SJCRH30 (cell line): ENCODE measurements at regions not wholly inside any gene's neighbourhood (a gene's known extent, or its start where the extent isn't known, plus 50 kb on each side); places are given as distances from the start of the nearest gene placed in this dataset.

Experiments used
- DNase-seq, 2 experiments: peaks; one replicate each; pipeline ENCODE4 v3.0.0-alpha.2; 2015 to 2020
- H3K27ac ChIP-seq: fragments of 250-450 bp; sonication (Bioruptor Pico); 2 replicates; pipeline ENCODE4 v1.5.1; 2020; ENCODE audit warnings: mild to moderate bottlenecking, moderate library complexity
- H3K27me3 ChIP-seq: fragments of 250-450 bp; sonication (Bioruptor Pico); 2 replicates; pipeline ENCODE4 v1.5.1; 2020; ENCODE audit warnings: mild to moderate bottlenecking, moderate library complexity
- H3K36me3 ChIP-seq: fragments of 250-450 bp; sonication (Bioruptor Pico); 2 replicates; pipeline ENCODE4 v1.5.1; 2020; ENCODE audit warnings: mild to moderate bottlenecking, moderate library complexity
- H3K4me1 ChIP-seq: fragments of 250-450 bp; sonication (Bioruptor Pico); 2 replicates; pipeline ENCODE4 v1.5.1; 2020; ENCODE audit warnings: mild to moderate bottlenecking, moderate library complexity
- H3K4me3 ChIP-seq: fragments of 250-450 bp; sonication (Bioruptor Pico); 2 replicates; pipeline ENCODE4 v1.5.1; 2020; ENCODE audit warnings: mild to moderate bottlenecking, moderate library complexity
- H3K9me3 ChIP-seq: fragments of 250-450 bp; sonication (Bioruptor Pico); replicated peaks from 2 replicates; pipeline ENCODE4 v1.5.1; 2020; ENCODE audit warnings: mild to moderate bottlenecking, moderate library complexity

- DNase-seq = no peak
- no peaks in the 10 kb centered on the region for H3K27me3 ChIP-seq
- peaks cover 22% of the 10 kb centered on the region; the same call in 1 of the 2 replicates for H3K4me1 ChIP-seq
- H3K27ac ChIP-seq = no peak overlapping the region
- no peaks in the 10 kb centered on the region for H3K36me3 ChIP-seq
- no peak overlapping the region for H3K4me3 ChIP-seq
- H3K9me3 ChIP-seq = no peaks in the 10 kb centered on the region
These were observed 65.4 kb upstream of the CALM2 start for GRCh38 chr2:47241715-47242114.

- Histone ChIP-seq H3K9me3 (no peaks in the 10 kb centered on the region), H3K36me3 (no peaks in the 10 kb centered on the region), H3K27ac (no peak overlapping the region), H3K27me3 (no peaks in the 10 kb centered on the region), H3K4me1 (peaks cover 22% of the 10 kb centered on the region; the same call in 1 of the 2 replicates), H3K4me3 (no peak overlapping the region)
- DNase-seq = peak in 1 of 2 experiments; percentile 49
These were observed 63.0 kb upstream of the CALM2 start for GRCh38 chr2:47239119-47239969.

- no peaks in the 10 kb centered on the region for H3K36me3 ChIP-seq
- H3K27me3 ChIP-seq = no peaks in the 10 kb centered on the region
- DNase-seq = no peak
- no peaks in the 10 kb centered on the region for H3K9me3 ChIP-seq
- H3K4me1 ChIP-seq = peaks cover 23% of the 10 kb centered on the region; the same call in 1 of the 2 replicates
- H3K27ac ChIP-seq = no peak overlapping the region
- H3K4me3 ChIP-seq = no peak overlapping the region
These were observed 62.3 kb upstream of the CALM2 start for GRCh38 chr2:47238638-47239037.

- no peak overlapping the region for H3K4me3 ChIP-seq
- no peaks in the 10 kb centered on the region for H3K36me3 ChIP-seq
- DNase-seq = peak in 1 of 2 experiments; percentile 50
- H3K9me3 ChIP-seq = no peaks in the 10 kb centered on the region
- H3K27me3 ChIP-seq = no peaks in the 10 kb centered on the region
- peaks cover 33% of the 10 kb centered on the region; the same call in 1 of the 2 replicates for H3K4me1 ChIP-seq
- H3K27ac ChIP-seq = no peak overlapping the region
These were observed 61.3 kb upstream of the CALM2 start for GRCh38 chr2:47237375-47238334.

- H3K4me1 ChIP-seq = peaks cover 36% of the 10 kb centered on the region; the same call in 1 of the 2 replicates
- H3K36me3 ChIP-seq = no peaks in the 10 kb centered on the region
- no peaks in the 10 kb centered on the region for H3K27me3 ChIP-seq
- no peak overlapping the region for H3K4me3 ChIP-seq
- no peak overlapping the region for H3K27ac ChIP-seq
- H3K9me3 ChIP-seq = no peaks in the 10 kb centered on the region
- DNase-seq = no peak
These were observed 60.3 kb upstream of the CALM2 start for GRCh38 chr2:47236503-47237215.

GRCh38 chr2:47235132-47235531 is 58.8 kb upstream of the CALM2 start:
- Histone ChIP-seq H3K4me3 (no peak overlapping the region), H3K9me3 (no peaks in the 10 kb centered on the region), H3K4me1 (peaks cover 36% of the 10 kb centered on the region; the same call in 1 of the 2 replicates), H3K27me3 (no peaks in the 10 kb centered on the region), H3K27ac (no peak overlapping the region), H3K36me3 (no peaks in the 10 kb centered on the region)
- DNase-seq = no peak

GRCh38 chr2:47234456-47234855 is 58.1 kb upstream of the CALM2 start:
- Histone ChIP-seq H3K4me3 (no peak overlapping the region), H3K27me3 (no peaks in the 10 kb centered on the region), H3K27ac (no peak overlapping the region), H3K36me3 (no peaks in the 10 kb centered on the region), H3K9me3 (no peaks in the 10 kb centered on the region), H3K4me1 (peaks cover 33% of the 10 kb centered on the region; the same call in 1 of the 2 replicates)
- no peak for DNase-seq

GRCh38 chr2:47232738-47233415 is 56.6 kb upstream of the CALM2 start:
- DNase-seq = peak; percentile 74 to 77
- H3K4me3 ChIP-seq = no peak overlapping the region
- H3K27ac ChIP-seq = no peak overlapping the region

GRCh38 chr2:47230418-47230817 is 54.1 kb upstream of the CALM2 start:
- no peak for DNase-seq
- no peak overlapping the region for H3K27ac ChIP-seq
- no peak overlapping the region for H3K4me3 ChIP-seq
- peaks cover 39% of the 10 kb centered on the region for H3K4me1 ChIP-seq
- no peaks in the 10 kb centered on the region for H3K36me3 ChIP-seq
- H3K27me3 ChIP-seq = no peaks in the 10 kb centered on the region
- H3K9me3 ChIP-seq = no peaks in the 10 kb centered on the region

More at GRCh38 chr2:47232738-47233415, 56.6 kb upstream of the CALM2 start:
- Histone ChIP-seq H3K36me3 (no peaks in the 10 kb centered on the region), H3K27me3 (no peaks in the 10 kb centered on the region), H3K9me3 (no peaks in the 10 kb centered on the region), H3K4me1 (peaks cover 20% of the 10 kb centered on the region)

- Histone ChIP-seq H3K4me3 (no peak overlapping the region), H3K9me3 (no peaks in the 10 kb centered on the region), H3K4me1 (peaks cover 51% of the 10 kb centered on the region), H3K27ac (no peak overlapping the region), H3K27me3 (no peaks in the 10 kb centered on the region), H3K36me3 (no peaks in the 10 kb centered on the region)
- DNase-seq = no peak
These were observed 51.4 kb upstream of the CALM2 start for GRCh38 chr2:47227532-47228279.

GRCh38 chr2:47226923-47227220 is 50.6 kb upstream of the CALM2 start:
- no peak overlapping the region for H3K27ac ChIP-seq
- H3K9me3 ChIP-seq = no peaks in the 10 kb centered on the region
- no peak for DNase-seq

GRCh38 chr2:47226132-47226922 is 50.0 kb upstream of the CALM2 start:
- Histone ChIP-seq H3K27ac (peak overlapping the region; percentile 72), H3K4me1 (peaks cover 55% of the 10 kb centered on the region), H3K9me3 (no peaks in the 10 kb centered on the region), H3K27me3 (no peaks in the 10 kb centered on the region), H3K4me3 (no peak overlapping the region), H3K36me3 (no peaks in the 10 kb centered on the region)
- DNase-seq = no peak

More at GRCh38 chr2:47226923-47227220, 50.6 kb upstream of the CALM2 start:
- Histone ChIP-seq H3K36me3 (no peaks in the 10 kb centered on the region), H3K4me3 (no peak overlapping the region), H3K4me1 (peaks cover 52% of the 10 kb centered on the region), H3K27me3 (no peaks in the 10 kb centered on the region)
